ENCODE measurements at regions not wholly inside any gene's neighbourhood (a gene's known extent, or its start where the extent isn't known, plus 50 kb on each side); places are given as distances from the start of the nearest gene placed in this dataset.

GRCh38 chr2:236673126-236673822 is 103.6 kb downstream of the ACKR3 start:
- no peak for DNase-seq (ENCODE audit: low read depth in 2 of 2)

DNA sequence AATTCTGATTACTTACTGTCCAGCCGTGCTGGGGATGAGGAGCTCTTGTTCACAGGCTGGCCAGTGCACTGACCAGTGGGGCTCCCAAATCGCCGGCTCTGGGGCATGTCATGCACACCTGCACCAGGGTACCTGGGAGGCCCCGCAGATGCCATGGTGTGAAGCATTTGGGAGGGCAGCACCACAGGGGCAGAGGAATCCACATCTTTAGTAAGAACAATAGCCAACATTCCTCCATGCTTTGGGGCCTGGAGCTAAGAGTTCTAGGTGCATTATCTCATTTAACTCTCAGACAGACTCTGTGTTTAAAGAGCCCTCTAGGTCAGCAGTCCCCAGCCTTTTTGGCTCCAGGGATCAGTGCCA is 104.2 kb downstream of the ACKR3 start:
- no peak for DNase-seq (ENCODE audit: low read depth in 2 of 2)

- DNase-seq (ENCODE audit: low read depth in 2 of 2) = no peak
Measured at GRCh38 chr2:236674238-236674637, 104.6 kb downstream of the ACKR3 start.

DNA sequence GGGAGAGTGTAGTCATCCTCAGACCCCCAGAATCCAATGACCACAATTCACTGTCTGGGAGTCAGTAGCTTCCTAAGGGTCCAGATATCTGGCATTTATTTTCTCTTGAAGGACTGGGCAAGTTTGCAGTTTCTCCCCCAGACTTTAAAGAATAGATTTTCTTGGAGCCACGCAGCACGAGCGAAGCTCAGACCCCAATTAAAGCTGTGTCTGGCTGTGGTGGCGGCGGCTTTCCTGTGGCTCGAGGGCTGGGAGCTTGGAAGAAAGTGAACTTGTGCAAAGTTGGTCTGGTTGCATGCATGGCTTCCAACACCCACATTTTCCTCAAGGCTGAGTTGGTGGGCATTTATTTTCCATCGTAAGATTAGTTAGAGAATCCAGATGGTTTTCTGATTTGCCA is 105.0 kb downstream of the ACKR3 start:
- no peak for DNase-seq (ENCODE audit: low read depth in 2 of 2)

DNA sequence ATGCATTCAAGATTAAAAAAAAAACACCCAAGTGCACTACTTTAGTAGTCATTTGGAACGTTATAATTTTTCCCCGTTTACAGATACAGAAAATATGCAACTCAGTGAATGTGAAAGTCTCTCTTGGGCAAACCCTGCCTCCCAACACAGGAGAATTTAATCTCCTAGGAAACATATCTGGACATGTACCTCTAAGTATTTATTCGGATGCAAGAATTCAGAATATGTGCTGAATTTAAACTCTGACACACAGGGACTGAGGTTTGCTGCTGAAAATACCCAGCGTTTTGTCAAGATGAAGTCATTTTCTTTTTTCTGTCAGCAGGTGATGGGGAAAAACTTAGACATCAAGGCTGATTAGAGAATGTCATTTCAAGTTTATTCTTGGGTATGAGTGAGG is 105.4 kb downstream of the ACKR3 start:
- DNase-seq (ENCODE audit: low read depth in 2 of 2) = no peak

GRCh38 chr2:236675526-236675925 is 105.9 kb downstream of the ACKR3 start:
- no peak for DNase-seq (ENCODE audit: low read depth in 2 of 2)

GRCh38 chr2:236676136-236676873 is 106.7 kb downstream of the ACKR3 start:
- no peak for DNase-seq (ENCODE audit: low read depth in 2 of 2)

DNA sequence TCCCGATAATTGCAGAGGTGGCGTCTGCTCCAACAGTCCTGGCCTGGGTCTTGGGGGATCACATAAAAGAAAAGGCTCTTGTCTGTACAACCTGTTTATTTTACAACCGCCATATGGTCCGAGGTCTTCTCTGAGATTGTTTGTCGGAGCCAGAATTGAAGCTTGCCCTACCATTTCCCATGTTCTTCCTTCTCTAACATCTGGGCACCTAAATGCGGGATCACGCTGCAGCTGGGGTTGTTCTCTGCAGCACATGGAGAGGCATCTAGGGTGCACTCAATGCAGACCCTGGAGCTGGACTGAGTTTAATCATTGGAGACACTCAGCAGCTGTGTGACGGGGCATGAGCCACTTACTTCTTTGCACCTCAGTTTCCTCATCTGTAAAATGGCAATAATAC is 107.7 kb downstream of the ACKR3 start:
- DNase-seq (ENCODE audit: low read depth in 2 of 2) = no peak

DNA sequence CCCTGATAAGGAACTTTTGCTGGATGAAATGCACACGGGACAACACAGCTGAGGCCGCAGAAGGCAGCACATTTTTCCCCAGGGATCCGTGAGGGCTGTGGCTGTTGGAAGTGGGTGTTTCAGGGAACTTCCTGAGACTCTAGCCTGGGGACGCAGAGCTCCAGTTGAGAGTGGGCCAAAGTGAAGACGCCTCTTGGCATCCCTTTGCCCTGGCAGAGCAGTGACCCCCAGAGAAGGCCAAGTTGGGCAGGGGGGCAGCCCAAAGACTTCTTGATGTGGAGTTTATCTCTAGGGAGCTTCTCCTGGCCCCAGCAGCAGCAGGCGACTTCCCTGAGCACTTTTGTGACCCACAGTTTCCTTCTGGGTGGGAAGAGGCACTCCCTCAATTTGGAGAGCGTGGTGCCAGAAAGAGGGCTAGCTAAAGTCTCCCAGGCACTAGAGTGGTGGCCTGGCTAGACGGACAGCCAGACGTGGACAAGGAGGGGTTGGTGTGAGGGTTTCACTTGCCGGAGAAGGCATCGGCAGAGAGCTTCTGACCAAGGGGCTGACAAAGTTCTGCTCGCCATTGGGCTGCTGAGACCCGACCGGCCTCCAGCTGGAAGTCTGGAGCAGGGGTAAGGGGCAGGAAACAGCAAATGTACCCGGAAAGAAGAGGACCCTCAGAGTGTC is 108.8 kb downstream of the ACKR3 start:
- DNase-seq (ENCODE audit: low read depth in 2 of 2) = no peak

DNA sequence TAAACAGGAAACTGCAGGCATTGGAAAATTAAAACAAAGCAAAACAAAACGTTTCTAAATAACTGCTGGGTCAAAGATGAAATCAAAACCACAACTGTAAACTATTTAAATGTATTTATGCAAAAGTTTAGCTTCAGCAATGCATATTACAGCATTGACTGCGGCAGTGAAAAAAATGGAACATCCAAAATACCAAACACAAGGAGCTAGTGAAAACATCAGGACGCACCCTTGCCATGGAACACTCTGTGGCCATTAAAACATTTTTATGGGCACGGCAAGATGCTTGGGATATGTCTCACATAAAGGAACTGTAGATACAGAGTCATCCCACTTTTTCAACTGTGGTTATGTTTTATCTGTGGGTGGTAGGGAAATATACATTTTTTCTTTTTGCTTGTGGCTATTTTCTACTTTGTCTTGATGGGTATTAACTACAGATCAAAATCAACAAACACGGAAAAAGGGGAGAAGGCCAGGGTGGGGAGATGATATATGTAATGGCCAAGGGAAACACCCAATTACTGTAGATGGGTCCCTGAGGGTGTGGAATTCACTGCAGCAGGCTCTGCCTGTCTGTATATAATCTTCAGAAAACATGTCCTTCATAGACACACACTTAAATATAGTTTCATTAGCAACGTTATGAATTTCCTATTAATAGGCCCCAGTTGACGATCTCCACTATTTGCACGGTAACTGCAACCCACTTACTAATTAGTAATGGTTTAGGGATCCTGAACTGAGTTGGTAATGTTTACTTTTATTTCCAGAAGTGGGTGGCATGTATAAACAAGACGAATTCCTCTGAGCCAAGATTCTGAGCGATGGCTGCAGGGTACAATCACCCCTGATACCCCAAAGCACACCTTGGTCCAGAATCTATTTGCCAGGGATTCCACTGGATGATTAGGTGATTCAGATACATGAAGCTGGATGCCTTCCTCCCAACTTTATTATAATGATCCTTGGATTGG is 110.5 kb downstream of the ACKR3 start:
- DNase-seq (ENCODE audit: low read depth in 2 of 2) = no peak

- DNase-seq (ENCODE audit: low read depth in 2 of 2) = no peak
Measured at GRCh38 chr2:236682651-236683422, 113.2 kb downstream of the ACKR3 start.

GRCh38 chr2:236684504-236685256 is 115.1 kb downstream of the ACKR3 start:
- DNase-seq (ENCODE audit: low read depth in 2 of 2) = no peak

- no peak for DNase-seq (ENCODE audit: low read depth in 2 of 2)
Measured at GRCh38 chr2:236685361-236685760, 115.7 kb downstream of the ACKR3 start.

GRCh38 chr2:236685979-236686520 is 116.4 kb downstream of the ACKR3 start:
- DNase-seq (ENCODE audit: low read depth in 2 of 2) = no peak

DNA sequence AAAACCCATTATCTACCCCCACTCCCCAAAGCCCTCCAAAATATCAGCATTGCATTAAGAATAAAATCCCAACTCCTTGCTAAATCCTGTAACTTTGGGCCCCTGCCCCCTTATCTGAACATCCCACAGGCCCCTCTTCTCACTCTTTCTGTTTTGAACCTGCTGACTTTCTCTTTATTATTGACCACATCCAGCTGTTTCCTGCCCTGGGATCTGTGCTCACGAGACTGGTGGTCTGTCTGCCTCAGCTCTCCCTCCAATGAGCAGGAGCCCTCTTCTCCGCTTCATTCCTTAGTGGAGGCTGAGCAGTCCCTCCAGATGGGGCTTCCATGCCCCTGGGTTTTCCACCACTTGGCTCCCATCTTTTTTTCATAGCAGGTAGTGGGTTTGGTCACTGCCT is 116.9 kb downstream of the ACKR3 start:
- DNase-seq (ENCODE audit: low read depth in 2 of 2) = no peak

- DNase-seq (ENCODE audit: low read depth in 2 of 2) = no peak
Measured at GRCh38 chr2:236687296-236687965, 117.8 kb downstream of the ACKR3 start.

DNA sequence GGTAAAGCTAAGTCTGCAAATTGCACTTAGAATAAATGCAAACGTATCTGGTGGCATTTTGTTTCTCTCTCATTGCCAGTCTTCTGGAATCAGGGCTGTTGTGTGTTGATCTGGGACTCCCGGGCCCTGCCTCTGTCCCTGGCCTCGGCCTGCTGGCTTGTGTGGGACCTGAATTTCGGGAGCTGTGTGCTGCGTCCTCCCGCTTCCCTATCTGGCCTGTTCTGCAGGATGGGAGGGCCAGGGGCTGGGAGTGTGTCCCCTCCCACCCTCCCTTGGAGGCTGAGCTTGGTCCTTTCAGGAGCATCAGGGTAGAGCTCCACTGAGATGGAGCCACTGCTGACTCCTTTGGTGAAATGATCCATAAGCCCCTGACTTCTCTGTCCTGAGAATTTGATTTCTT is 118.5 kb downstream of the ACKR3 start:
- DNase-seq (ENCODE audit: low read depth in 2 of 2) = no peak

GRCh38 chr2:236688563-236689392 is 119.2 kb downstream of the ACKR3 start:
- DNase-seq (ENCODE audit: low read depth in 2 of 2) = no peak

DNA sequence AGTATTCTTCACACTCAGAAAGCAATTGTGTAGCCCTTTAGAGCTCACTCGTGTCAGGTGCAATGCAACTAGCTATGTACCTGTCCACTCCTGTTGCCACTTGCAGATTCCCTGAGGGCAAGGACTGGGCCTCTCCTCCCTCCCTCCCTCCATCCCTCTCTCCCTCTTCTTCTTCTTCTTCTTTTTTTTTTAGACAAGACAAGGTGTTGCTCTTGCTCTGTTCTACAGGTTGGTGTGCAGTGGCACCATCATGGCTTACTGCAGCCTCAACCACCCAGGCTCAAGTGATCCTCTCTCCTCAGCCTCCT is 119.7 kb downstream of the ACKR3 start:
- no peak for DNase-seq (ENCODE audit: low read depth in 2 of 2)

All from stimulated activated CD8-positive, alpha-beta memory T cell treated with anti-CD3 and anti-CD28 coated beads, Interleukin-2, amount 100 ng/mL, for 48 hours (primary cell).